ENCODE measurements at regions not wholly inside any gene's neighbourhood (a gene's known extent, or its start where the extent isn't known, plus 50 kb on each side); places are given as distances from the start of the nearest gene placed in this dataset.

- intact Hi-C loops (cut with DNase I; ENCODE audit: low total_unique reads), result no loop called here
- H3K27me3 ChIP-seq, result no peaks in the 10 kb centered on the region
- H3K36me3 ChIP-seq, result no peaks in the 10 kb centered on the region
- peaks cover 0 to 9% of the 10 kb centered on the region in 2 donors for H3K9me3 ChIP-seq
- no peak for DNase-seq (ENCODE audit: low spot score in 2 of 2)
- no peak overlapping the region for H3K27ac ChIP-seq
- no peaks in the 10 kb centered on the region for H3K4me1 ChIP-seq
- TF ChIP-seq POLR2AphosphoS5 (IDR thresholded peaks at IDR 0.05), result no peak
- TF ChIP-seq POLR2A (IDR thresholded peaks at IDR 0.05), result no peak
- TF ChIP-seq CTCF (IDR thresholded peaks at IDR 0.05), result no peak
- H3K4me3 ChIP-seq, result no peak overlapping the region
Measured at GRCh38 chr13:100798739-100799361, 124.3 kb upstream of the TMTC4 start.

GRCh38 chr13:100797921-100798320 is 123.3 kb upstream of the TMTC4 start:
- Histone ChIP-seq H3K27ac (no peak overlapping the region), H3K4me1 (no peaks in the 10 kb centered on the region), H3K9me3 (peaks cover 0 to 9% of the 10 kb centered on the region in 2 donors), H3K36me3 (no peaks in the 10 kb centered on the region), H3K27me3 (no peaks in the 10 kb centered on the region), H3K4me3 (no peak overlapping the region)
- intact Hi-C loops (cut with DNase I; ENCODE audit: low total_unique reads), result no loop called here
- no peak for DNase-seq (ENCODE audit: low spot score in 2 of 2)
- no peak for TF ChIP-seq POLR2A (IDR thresholded peaks at IDR 0.05)
- TF ChIP-seq POLR2AphosphoS5 (IDR thresholded peaks at IDR 0.05), result no peak
- TF ChIP-seq CTCF (IDR thresholded peaks at IDR 0.05), result no peak

- Histone ChIP-seq H3K4me3 (no peak overlapping the region), H3K4me1 (no peaks in the 10 kb centered on the region), H3K36me3 (no peaks in the 10 kb centered on the region), H3K27me3 (no peaks in the 10 kb centered on the region), H3K9me3 (peaks cover 0 to 9% of the 10 kb centered on the region in 2 donors), H3K27ac (no peak overlapping the region)
- no peak for DNase-seq (ENCODE audit: low spot score in 2 of 2)
- TF ChIP-seq CTCF (IDR thresholded peaks at IDR 0.05), result no peak
- TF ChIP-seq POLR2AphosphoS5 (IDR thresholded peaks at IDR 0.05), result no peak
- TF ChIP-seq POLR2A (IDR thresholded peaks at IDR 0.05), result no peak
- intact Hi-C loops (cut with DNase I; ENCODE audit: low total_unique reads), result no loop called here
Measured at GRCh38 chr13:100796463-100796862, 121.9 kb upstream of the TMTC4 start.

GRCh38 chr13:100794575-100794974 is 120.0 kb upstream of the TMTC4 start:
- H3K4me1 ChIP-seq, result no peaks in the 10 kb centered on the region
- H3K4me3 ChIP-seq, result no peak overlapping the region
- intact Hi-C loops (cut with DNase I; ENCODE audit: low total_unique reads), result no loop called here
- DNase-seq (ENCODE audit: low spot score in 2 of 2), result no peak
- TF ChIP-seq CTCF (IDR thresholded peaks at IDR 0.05) (no peak), POLR2A (IDR thresholded peaks at IDR 0.05) (no peak), POLR2AphosphoS5 (IDR thresholded peaks at IDR 0.05) (no peak)
- no peaks in the 10 kb centered on the region for H3K36me3 ChIP-seq
- no peak overlapping the region for H3K27ac ChIP-seq
- H3K9me3 ChIP-seq, result peaks cover 0 to 9% of the 10 kb centered on the region in 2 donors
- no peaks in the 10 kb centered on the region for H3K27me3 ChIP-seq

GRCh38 chr13:100790405-100790804 is 115.8 kb upstream of the TMTC4 start:
- intact Hi-C loops (cut with DNase I; ENCODE audit: low total_unique reads), result no loop called here
- Histone ChIP-seq H3K4me3 (no peak overlapping the region), H3K9me3 (peaks cover 0 to 4% of the 10 kb centered on the region in 2 donors), H3K4me1 (no peaks in the 10 kb centered on the region), H3K36me3 (no peaks in the 10 kb centered on the region), H3K27me3 (no peaks in the 10 kb centered on the region), H3K27ac (no peak overlapping the region)
- no peak for TF ChIP-seq POLR2AphosphoS5 (IDR thresholded peaks at IDR 0.05)
- TF ChIP-seq CTCF (IDR thresholded peaks at IDR 0.05), result no peak
- no peak for TF ChIP-seq POLR2A (IDR thresholded peaks at IDR 0.05)
- no peak for DNase-seq (ENCODE audit: low spot score in 2 of 2)
